Liver (tissue), 3 donors: ENCODE measurements at regions not wholly inside any gene's neighbourhood (a gene's known extent, or its start where the extent isn't known, plus 50 kb on each side); places are given as distances from the start of the nearest gene placed in this dataset.

Experiments
- CTCF ChIP-seq: fragments of 150-350 bp; IDR thresholded peaks from 2 replicates; pipeline ENCODE4 v1.5.1; 2017; ENCODE audit warnings: improper control_type of control experiment, low read depth, low read length; ENCODE audit not compliant: missing input control
- JUND ChIP-seq, 2 donors: IDR thresholded peaks; 2 replicates each; pipeline ENCODE4 v1.6.1; 2016; ENCODE audit warnings: antibody characterized with exemption in 2 of 2
- RAD21 ChIP-seq, 2 donors: IDR thresholded peaks; 2 replicates each; pipeline ENCODE4 v1.6.1; 2016; ENCODE audit warnings: antibody characterized with exemption in 2 of 2, mild to moderate bottlenecking in 2 of 2
- REST ChIP-seq: IDR thresholded peaks from 2 replicates; pipeline ENCODE4 v1.6.1; 2016; ENCODE audit warnings: antibody characterized with exemption, mild to moderate bottlenecking
- RXRA ChIP-seq, 2 donors: IDR thresholded peaks; 2 replicates each; pipeline ENCODE4 v1.6.1; 2017 to 2018; ENCODE audit warnings: antibody characterized with exemption in 2 of 2, mild to moderate bottlenecking in 1 of 2
- SP1 ChIP-seq: IDR thresholded peaks from 2 replicates; pipeline ENCODE4 v1.6.1; 2018; ENCODE audit warnings: antibody characterized with exemption, mild to moderate bottlenecking
- TAF1 ChIP-seq: conservative IDR thresholded peaks from 2 replicates; pipeline ENCODE4 v1.6.1; 2016; ENCODE audit warnings: antibody characterized with exemption, mild to moderate bottlenecking
- YY1 ChIP-seq: IDR thresholded peaks from 2 replicates; pipeline ENCODE4 v1.6.1; 2016; ENCODE audit warnings: antibody characterized with exemption, mild to moderate bottlenecking
- ZBTB33 ChIP-seq: IDR thresholded peaks from 2 replicates; pipeline ENCODE4 v1.6.1; 2016; ENCODE audit warnings: antibody characterized with exemption
- TF ChIP-seq, protein P1 (sequence below): IDR thresholded peaks from 2 replicates; pipeline ENCODE4 v1.6.1; 2016; ENCODE audit warnings: antibody characterized with exemption
- TF ChIP-seq, protein P2 (sequence below): IDR thresholded peaks from 2 replicates; pipeline ENCODE4 v1.6.1; 2016; ENCODE audit warnings: antibody characterized with exemption
- donor health status: healthy.
- donor health status: healthy.

DNA sequence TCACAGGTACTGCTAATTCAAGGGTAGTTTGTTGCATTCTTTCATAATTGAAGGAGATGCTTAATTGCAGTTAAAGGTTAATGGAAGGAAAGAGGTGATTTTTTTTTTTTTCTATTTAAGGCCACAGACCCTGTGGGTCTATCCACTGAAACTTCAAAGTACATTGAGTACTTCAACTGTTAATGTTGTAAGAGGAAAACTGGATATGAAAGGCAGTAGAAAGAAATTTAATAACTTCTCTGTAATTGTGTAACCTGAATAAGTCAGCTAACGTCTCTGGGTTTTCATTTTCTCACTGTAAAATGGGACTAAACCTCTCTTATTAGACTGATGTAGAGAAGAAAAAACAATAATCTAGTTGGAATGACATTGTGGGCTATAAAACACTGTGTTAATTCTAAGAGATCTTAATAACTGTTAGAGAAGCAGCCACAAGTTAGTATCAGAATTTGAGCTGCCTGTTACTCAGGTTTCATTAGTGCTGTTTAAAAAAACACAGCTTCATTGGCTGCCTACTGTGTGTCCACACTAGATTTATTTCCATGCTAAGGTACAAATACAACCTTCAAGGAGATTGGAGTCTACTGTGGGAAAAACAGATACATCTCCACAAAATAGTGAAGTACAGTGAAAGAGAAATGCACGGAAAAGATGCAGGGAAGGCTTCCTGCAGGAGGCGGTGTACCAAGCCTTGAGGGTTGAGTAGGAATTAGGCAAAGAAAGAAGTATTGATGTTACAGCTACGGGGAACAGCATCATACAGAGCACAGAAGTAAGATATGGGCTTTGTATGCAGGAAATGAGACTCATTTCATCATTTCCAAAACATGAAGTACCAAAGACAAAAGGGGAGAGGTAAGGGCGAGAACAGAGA lies 483.6 kb downstream of the TAFA4 start:
- TF ChIP-seq CTCF (no peak), YY1 (no peak), TAF1 (no peak), REST (no peak), RXRA (IDR thresholded peaks at IDR 0.05) (no peak), SP1 (no peak), RAD21 (IDR thresholded peaks at IDR 0.05) (no peak), JUND (IDR thresholded peaks at IDR 0.05) (no peak), ZBTB33 (no peak)
- TF ChIP-seq, protein P1, sequence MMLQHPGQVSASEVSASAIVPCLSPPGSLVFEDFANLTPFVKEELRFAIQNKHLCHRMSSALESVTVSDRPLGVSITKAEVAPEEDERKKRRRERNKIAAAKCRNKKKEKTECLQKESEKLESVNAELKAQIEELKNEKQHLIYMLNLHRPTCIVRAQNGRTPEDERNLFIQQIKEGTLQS: no peak
- TF ChIP-seq, protein P2, sequence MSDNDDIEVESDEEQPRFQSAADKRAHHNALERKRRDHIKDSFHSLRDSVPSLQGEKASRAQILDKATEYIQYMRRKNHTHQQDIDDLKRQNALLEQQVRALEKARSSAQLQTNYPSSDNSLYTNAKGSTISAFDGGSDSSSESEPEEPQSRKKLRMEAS: no peak
